ENCODE measurements at regions not wholly inside any gene's neighbourhood (a gene's known extent, or its start where the extent isn't known, plus 50 kb on each side); places are given as distances from the start of the nearest gene placed in this dataset.

- TF ChIP-seq BHLHE40 (IDR thresholded peaks at IDR 0.05; ENCODE audit: low read depth, low read length) = no peak
- TF ChIP-seq CHD1 (IDR thresholded peaks at IDR 0.05; ENCODE audit: low read depth, low read length) = no peak
- peak; percentile 73 for TF ChIP-seq SMC3 (IDR thresholded peaks at IDR 0.05; ENCODE audit: low read depth, low read length)
Observed at GRCh38 chr6:110528101-110528929, 51.9 kb upstream of the SLC22A16 start (continued).

- H2BK5ac ChIP-seq (ENCODE audit: low read depth, low read length, poor library complexity, severe bottlenecking) = no peak overlapping the region
- ChIA-PET CTCF (interaction anchor here (0.5 to 1.5 kb wide), 2 partner anchors 8 to 348 kb away, joined by 4 to 9 read pairs; no protein-coding TSS in a partner anchor), POLR2A (ENCODE audit: unreplicated experiment) (no interaction called here)
- H2BK120ac ChIP-seq (ENCODE audit: low read depth, low read length) = peak overlapping the region; percentile 23; the same call in 1 of the 2 replicates
- no peak overlapping the region for H3K14ac ChIP-seq (replicated peaks; ENCODE audit: low read depth, low read length)
- H3K27ac ChIP-seq (ENCODE audit: insufficient read depth, low read length) = no peak overlapping the region
- H3K9me3 ChIP-seq (ENCODE audit: control insufficient read depth, insufficient read depth, low read length) = peaks cover 2% of the 10 kb centered on the region; the same call in 1 of the 2 replicates
- no peaks in the 10 kb centered on the region; a peak in 1 of 4 replicates for H3K79me1 ChIP-seq (ENCODE audit: low read depth in 1 of 2, low read length in 2 of 2)
- no peak overlapping the region for H4K5ac ChIP-seq (ENCODE audit: low read depth, low read length)
- no peak for TF ChIP-seq NFE2L2 (IDR thresholded peaks at IDR 0.05; ENCODE audit: low read depth, low read length)
- no peak for TF ChIP-seq CEBPB (IDR thresholded peaks at IDR 0.05; ENCODE audit: low read depth, low read length)
- no peak for TF ChIP-seq FOS (IDR thresholded peaks at IDR 0.05; ENCODE audit: low read depth, low read length)
- TF ChIP-seq RAD21 (IDR thresholded peaks at IDR 0.05; ENCODE audit: low read length) = no peak
- no peak for TF ChIP-seq USF2 (IDR thresholded peaks at IDR 0.05; ENCODE audit: low read depth, low read length)
- no peak for TF ChIP-seq ELK1 (IDR thresholded peaks at IDR 0.05; ENCODE audit: borderline replicate concordance, low read depth, low read length)
- no peak overlapping the region for H3K4me2 ChIP-seq (ENCODE audit: low read depth, low read length)
- BruUV-seq (replicated peaks) = no TSS peak
- peaks cover 13% of the 10 kb centered on the region for H3K4me1 ChIP-seq (ENCODE audit: control insufficient read depth, insufficient read depth, low read length)
- H3K23ac ChIP-seq (ENCODE audit: low read depth, low read length) = no peak overlapping the region
- H2AK5ac ChIP-seq (ENCODE audit: low read depth, low read length) = no peak overlapping the region
- no peak for DNase-seq
- H3K36me3 ChIP-seq (ENCODE audit: control insufficient read depth, insufficient read depth, low read length) = no peaks in the 10 kb centered on the region
- dilution Hi-C loops (cut with HindIII; ENCODE audit: low sequenced_read_pairs, unreplicated experiment) (no loop called here), intact Hi-C loops (cut with micrococcal nuclease) (no loop called here), in situ Hi-C loops (cut with MboI; ENCODE audit: low sequenced_read_pairs) (loop anchor here (10.0 to 25.0 kb wide), 2 partner anchors 427 to 685 kb away; partner anchors contain the start of gene GTF3C6)
- H3K4me3 ChIP-seq (ENCODE audit: insufficient read depth, low read depth, low read length) = no peak overlapping the region
- H3K9me1 ChIP-seq (ENCODE audit: insufficient read depth, low read length) = peaks cover 10% of the 10 kb centered on the region; the same call in 1 of the 2 replicates
- no peak overlapping the region for H4K91ac ChIP-seq (ENCODE audit: insufficient read depth, low read depth, low read length)
- no peak overlapping the region for H2BK15ac ChIP-seq (ENCODE audit: low read depth, low read length)
- no peak overlapping the region for H2BK20ac ChIP-seq (ENCODE audit: low read depth, low read length)
- no peaks in the 10 kb centered on the region for H3K27me3 ChIP-seq (ENCODE audit: control insufficient read depth, insufficient read depth, low read length)
- no peaks in the 10 kb centered on the region for H4K20me1 ChIP-seq (ENCODE audit: insufficient read depth, low read length)
- H4K8ac ChIP-seq (ENCODE audit: low read depth in 2 of 2, low read length in 2 of 2) = no peak overlapping the region
- H3K9ac ChIP-seq (ENCODE audit: low read depth, low read length) = no peak overlapping the region
- H3K4ac ChIP-seq (ENCODE audit: low read depth, low read length) = no peak overlapping the region
- H3K18ac ChIP-seq (ENCODE audit: low read depth, low read length) = no peak overlapping the region
- H2AK9ac ChIP-seq (replicated peaks; ENCODE audit: low read depth, low read length, poor library complexity) = no peak overlapping the region
- H2AFZ ChIP-seq (replicated peaks; ENCODE audit: low read length, poor library complexity) = no peak overlapping the region
- H3K56ac ChIP-seq (ENCODE audit: extremely low read depth, insufficient read depth, low read length) = no peak overlapping the region
- no peak for ATAC-seq (ENCODE audit: low read depth)
- no CpG with 5 or more reads among the region's 4 CpGs for WGBS, 2 experiments (ENCODE audit: extremely low coverage in 2 of 2, insufficient read length in 1 of 2)
Observed at GRCh38 chr6:110527516-110527915, 51.1 kb upstream of the SLC22A16 start.
